UCSD-AML1 (cell line): ENCODE measurements at regions not wholly inside any gene's neighbourhood (a gene's known extent, or its start where the extent isn't known, plus 50 kb on each side); places are given as distances from the start of the nearest gene placed in this dataset.

Experiments
- DNase-seq: peaks from one replicate; lab custom pipeline; 2025; ENCODE audit not compliant: unreplicated experiment; lab: John Stamatoyannopoulos, UW

DNA sequence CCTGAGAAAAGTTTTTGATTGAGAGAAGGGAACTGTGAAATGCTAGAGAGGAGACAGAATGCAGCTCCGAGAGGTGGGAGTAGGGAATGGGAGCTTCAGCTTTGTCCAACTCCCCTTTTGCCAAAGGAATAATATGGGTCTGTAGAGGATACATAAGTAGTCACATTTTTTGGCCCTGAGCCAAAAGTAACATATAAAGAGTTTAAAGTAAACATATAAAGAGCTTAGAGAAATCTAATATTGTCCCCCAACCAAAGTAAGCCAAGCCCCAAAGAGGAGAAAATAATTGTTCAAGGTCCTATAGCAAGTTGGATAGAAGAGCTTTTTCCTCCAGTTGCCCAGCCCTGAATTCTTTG is 215.1 kb downstream of the TMEM114 start:
- DNase-seq = no peak

DNA sequence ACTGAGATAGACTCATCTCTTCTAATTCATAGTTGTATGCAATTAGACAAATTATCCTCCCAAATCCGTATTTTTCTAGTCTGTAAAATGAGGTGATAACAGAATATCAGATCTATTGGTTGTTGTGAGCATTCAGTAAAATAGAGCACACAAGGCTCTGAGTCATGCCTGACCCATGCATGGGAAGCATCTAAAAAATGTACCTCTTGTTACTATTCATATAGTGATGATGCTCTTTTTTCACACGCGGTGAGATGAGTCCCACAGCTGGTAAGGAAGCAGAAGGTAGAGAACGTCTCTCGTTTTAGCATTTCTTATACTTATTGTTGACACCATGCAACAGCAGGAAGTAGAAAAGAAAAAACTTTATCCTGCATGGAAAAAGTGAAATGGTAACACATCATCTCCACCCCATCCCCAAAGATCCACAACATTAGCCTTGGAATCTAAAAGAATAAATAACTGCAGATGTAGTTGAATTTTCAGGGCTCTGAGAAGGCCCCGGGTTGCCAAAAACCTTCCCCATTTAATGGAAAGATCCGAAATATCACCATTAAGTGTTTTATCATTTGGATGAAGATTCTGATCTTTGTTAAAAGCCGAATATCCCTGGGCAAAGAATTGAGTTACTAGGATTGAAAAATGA is 215.6 kb downstream of the TMEM114 start:
- DNase-seq = no peak

DNA sequence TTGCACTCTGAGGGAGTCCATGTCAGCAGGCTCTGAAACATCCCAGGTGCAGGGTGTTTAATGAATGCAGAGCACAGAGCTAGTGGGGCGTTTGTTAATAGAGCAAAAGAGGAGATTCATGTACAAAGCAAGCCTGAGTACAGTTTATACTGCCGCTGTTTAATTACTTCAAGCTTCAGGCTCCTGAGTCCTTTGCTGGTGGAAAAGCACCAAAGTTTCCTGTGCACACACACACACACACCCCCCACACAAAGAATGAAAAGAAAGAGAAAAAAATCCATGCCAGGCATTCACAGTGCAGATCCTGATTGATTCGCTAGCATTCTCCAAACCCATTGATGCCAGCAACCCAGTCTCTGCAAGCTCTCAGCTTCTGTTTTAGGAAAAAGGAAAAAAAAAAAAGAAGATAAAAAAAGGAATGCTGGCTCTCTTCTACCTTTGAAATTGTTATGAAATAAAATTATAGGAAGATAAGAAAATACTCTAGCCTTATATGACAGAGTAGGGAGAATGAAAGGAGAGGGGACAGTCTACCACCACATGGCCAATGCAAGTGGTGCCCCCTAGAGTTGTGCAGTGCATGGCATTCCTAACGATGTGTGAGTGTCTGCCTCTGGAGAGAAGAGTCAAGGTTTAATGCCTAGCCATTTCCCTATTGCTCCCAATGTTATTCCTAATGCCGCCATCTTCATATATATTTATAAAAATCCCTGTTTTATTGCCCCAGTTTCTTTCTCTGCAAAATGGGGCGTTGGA is 216.5 kb downstream of the TMEM114 start:
- DNase-seq = no peak

DNA sequence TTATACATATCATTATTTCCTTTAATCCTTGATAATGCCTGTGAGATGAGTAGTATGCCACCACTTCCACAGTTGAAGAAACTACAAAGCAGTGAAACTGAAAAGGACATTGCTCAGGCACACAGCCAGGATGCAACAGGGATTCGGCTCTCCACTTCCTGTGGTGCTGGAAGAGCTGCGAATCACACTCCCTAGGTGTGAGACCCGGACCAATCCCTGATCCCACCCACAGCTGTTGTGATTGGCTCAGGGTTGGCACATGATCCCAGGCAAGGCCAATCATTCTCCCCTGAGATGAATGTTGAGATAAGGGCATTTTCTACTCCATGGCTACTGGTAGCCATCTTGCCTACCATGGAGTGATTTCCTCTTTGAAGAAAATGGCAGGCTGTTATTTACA is 218.2 kb downstream of the TMEM114 start:
- no peak for DNase-seq

DNA sequence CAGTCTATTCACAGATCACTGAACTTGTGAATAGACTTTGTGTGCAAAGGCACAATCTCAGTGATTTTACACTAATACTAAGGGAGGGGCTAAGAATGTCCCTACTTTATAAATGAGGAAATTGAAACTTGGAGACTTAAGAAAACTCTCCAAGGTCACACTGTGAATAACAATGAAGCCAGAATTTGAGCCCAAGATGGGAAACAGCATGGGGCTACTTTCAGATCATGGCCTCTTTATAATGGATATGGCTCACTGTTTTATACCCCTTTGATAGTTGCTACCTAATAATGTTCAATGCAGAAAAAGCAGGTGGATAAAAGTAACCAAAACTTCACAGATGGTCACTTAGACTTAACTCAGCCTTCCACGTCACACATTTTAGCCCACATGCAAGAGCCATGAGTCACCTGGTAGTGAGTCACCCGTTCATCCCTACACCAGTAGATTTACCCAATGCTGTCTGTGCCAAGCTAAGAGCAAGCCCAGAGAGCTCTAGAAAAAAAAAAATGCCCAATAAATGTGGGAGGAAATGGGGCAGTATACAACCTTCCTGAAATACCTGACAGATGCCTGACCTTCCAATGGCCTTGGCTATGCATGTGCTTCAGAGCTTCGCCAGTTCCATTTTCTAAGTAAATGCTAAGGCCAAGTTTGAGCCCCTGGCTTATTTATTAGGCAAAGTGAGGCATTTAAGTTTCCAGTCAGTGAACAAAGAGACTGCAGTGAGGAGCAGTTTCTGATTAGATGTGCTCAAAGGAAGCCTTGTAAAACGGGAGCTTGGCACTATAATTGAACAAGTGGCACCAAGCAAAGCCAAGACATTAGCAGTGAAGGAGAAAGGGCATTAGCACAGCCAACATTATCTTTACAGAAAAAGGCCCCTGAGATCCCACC is 219.7 kb downstream of the TMEM114 start:
- DNase-seq = no peak

DNA sequence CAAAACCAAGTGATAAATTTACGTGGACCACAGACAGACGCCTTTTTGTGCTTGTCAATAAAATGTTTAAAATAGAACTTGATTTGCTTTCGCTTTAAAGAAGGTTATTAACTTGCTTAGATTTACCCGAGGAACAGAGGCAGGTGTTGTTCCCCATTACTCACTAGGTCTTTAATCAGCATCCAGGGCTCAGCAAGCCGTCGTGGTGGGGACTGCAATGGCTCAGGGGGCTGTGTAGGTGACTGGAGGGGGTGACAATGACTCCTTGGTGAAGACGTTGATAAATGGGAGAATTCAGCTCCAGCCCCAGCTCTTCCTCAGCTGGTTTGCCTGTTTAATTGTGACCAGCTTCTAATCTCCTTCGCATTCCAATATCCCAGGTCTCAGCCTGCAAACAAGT is 231.4 kb downstream of the TMEM114 start:
- no peak for DNase-seq

DNA sequence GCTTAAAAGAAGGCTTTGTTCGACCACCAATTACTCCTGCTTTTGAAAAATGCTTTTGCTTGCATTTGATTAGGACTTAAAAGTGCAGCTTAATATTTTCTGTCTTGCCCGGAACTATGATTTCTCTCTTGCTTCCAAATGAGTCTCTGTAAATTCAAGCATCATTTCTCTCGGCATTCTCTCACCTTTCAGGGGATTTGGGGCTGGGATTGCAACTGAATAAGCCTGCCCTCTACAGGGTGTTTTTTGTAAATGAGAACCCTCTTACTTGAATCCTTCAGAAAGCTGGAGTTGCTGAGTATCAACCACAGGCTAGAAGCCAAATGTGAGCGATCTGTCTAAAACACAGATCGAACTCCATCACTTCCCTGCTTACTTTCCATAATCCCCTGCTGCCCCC is 234.6 kb downstream of the TMEM114 start:
- no peak for DNase-seq

DNA sequence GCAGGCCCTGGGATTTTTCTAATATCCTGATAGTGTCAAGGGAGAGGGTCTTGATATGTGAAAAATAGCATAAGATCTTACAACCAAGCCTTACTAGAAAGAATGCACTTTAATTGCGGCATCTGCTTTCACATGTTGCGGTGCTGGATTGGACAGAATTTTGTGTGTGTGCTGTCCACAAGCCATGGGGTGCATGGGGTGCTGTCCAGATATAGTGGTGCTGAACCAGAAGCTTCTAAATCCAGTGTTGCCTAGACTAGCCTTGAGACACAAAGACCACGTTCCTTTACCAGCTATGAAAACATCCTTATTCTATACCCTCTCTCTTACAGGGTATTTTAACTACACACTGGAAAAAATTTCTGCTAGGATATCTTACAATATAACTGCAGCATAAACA is 244.0 kb downstream of the TMEM114 start:
- DNase-seq = no peak

DNA sequence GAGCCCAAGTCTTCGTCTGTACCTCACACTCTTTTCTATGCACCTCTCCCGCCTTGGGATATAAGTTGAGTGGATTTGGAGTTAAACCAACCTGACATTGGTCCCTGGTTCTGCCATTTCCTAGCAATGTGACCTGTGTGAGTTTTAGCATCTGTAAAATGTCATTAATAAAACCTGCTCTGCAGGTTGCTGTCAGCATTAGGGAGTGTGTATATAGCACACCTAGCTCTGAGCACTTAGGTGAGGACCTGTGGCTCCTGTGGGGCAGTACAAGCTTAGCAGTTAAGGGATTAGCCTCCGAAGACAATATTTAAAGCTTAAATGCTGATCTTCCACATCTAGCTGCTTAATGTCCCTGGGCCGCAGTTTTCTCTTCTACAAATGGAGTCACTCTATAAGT is 248.0 kb downstream of the TMEM114 start:
- no peak for DNase-seq

DNA sequence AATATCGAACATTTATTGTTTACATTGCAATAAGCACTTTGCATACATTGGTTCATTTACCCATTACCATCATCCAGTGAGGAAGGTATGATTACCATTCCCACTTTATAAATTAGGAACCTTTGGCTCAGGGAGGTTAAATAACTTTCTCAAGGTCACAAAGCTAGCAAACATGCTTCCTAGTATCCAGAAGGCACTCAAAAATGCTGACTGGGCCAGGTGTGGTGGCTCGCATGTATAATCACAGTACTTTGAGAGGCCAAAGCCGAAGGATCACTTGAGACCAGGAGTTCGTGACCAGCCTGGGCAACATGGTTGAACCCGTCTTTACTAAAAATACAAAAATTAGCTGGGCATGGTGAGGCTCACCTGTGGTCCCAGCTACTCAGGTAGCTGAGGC is 259.6 kb downstream of the TMEM114 start:
- DNase-seq = no peak

DNA sequence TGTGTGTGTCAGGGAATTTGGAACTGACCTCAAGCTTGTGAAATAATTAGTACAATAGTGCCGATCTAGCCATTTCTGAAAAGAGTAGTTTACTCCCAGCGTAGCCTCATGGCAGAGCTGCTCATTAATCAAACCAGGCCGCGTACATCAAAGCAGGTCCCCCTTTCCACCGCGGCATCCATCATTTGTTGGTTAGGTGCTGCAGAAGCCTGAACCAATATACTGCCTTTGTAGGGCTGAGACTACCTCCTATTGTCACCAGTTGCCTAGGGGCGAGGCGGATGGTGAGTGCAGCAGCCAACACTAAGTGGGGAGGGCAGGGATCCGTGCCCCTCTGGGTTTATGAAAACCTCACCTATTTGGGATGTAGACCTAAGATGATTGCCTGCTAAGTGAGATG is 264.1 kb downstream of the TMEM114 start:
- no peak for DNase-seq

DNA sequence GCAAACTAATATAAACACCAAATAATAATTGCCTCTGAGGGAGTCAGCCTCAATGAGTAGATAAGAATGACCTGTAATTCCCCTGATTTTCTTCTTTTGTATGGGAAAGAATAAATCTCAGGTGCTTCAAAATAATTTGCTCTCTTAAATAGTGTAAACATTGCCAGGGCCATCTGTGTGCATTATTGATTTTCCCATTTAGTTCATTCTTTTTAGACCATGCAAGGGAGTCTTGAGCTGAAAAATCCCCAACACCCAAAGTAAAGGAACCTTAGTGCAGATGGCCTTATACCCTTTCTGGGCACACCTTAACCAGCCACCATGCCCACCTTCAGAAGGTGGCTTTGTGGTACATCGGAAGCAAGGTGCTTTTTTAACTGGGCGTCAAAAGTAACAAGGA is 267.2 kb downstream of the TMEM114 start:
- DNase-seq = no peak

DNA sequence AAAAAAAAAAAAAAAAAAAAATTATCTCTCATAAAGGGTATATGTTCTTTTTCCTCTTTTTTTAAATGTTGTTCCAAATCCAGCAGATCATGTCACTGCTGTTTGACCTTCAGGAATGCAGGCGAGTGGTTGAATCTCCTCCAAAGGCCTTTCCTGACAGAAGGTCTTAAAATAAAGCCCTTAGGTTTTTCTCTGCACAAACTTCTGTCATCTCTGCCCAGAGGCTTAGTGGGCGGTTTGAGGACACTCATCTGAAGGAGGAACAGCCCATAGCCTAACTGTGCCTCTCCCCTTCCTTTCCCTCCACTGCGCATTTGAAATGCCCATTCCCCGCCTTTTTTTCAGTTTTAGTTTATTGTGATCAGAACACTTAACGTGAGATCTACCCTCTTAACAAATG is 270.2 kb downstream of the TMEM114 start:
- no peak for DNase-seq

DNA sequence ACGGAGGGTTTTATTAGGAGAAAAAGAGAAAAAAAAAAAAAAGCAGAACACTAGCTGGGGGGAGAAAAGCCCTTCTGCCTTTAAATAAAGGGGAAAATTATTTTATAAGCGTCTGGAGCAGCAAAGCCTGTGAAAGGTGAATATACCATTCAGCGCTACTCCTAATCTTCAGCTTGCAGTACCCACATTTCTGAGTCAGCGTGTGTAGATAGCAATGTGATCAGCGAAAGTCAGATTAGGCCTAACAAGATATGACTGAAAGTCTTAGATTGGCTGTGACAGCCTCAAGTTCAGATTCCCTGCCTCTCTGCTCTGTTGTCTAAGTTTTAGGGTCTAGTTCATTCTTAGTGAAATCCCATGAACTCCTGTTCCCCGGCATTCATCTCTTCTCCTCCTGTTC is 279.5 kb downstream of the TMEM114 start:
- no peak for DNase-seq

DNA sequence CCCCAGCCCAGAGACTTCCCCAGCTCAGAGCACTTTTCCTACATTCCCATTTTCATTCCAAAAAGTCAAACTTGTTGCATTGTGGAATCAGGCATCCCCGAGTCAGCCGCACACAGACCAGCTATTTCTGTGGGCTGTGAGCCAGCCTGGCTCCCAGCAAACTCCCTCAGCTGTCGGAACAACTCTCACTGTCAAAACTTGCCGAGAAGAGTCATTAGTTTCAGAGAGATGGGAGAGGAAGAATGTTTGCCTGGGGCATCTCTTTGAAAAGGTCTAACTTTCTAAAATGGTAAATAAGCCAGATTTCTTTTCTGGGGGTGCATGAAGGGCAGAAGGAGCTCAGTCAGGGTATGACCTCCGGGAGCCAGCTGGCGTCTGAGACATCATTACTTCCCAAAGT is 280.0 kb downstream of the TMEM114 start:
- no peak for DNase-seq

DNA sequence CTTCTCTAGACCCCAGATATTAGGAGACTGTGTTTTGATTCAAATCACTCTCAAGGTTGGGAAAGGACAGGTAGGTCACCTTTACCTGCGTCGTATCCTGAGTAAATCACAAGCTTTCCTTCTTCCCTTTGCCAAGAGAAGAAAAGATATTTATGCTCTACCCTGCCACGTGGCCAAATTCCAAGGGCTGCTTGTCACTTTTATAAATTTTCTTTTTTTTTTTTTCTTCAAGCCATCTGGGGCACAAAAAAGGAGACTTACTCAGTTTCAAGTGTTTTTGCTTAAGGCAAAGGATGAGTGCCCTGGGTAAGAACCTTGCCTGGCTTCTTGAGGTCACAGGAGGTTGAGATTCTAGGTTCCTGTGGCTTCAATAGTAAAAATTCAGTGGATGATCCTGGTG is 285.1 kb downstream of the TMEM114 start:
- no peak for DNase-seq

DNA sequence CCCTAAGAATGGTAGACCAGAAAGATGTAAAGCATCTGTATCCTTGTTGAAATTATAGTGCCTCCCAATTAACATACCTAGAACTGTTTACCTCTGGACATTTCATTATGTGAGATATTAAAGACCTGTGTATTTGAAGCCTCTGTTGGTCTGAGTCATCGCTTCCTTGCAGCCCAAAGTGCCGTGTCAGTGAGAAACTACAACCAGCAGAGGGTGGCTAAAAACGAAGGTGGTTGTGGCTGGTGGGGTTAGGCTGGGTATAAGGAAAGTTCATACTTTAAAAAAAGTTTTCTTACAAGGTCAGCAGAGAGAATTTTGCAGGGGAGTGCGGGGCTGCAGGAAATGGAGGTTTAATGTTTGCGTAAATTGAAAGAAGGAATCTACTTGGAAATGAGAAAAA is 290.7 kb downstream of the TMEM114 start:
- DNase-seq = no peak

DNA sequence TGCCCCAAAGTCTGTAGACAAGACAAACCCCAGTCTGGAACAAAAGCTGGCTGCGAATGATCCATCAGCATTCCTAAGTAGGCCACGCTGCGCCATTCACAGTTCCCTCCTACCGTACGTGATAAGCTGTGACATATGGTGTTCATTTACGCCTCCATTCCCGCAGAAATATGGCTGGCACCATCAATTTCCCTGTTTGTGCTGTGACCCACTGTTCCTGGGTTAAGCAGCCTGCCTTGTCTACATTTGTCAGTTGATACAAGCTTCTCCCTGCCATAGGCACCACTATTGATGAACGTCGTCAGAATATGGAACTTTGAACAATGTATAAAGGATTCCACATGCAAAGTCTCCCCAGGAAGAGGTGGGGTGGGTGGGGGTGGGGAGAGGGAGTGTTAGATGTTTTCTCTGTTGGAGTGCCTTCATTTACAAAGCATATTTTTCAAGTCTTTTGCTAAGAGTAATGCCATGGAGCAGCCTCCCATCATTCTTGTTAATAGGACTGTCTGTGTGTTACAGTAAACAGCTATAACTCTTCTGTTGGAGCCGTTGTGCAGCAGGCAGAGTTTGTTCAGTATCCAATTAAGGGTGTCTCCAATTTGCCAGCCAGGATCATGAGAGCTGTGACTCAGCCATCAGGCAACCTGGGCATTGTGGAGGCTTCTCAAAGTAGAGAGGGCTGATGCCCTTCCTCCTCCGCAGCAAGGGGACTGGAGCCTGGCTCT is 294.6 kb downstream of the TMEM114 start:
- no peak for DNase-seq

DNA sequence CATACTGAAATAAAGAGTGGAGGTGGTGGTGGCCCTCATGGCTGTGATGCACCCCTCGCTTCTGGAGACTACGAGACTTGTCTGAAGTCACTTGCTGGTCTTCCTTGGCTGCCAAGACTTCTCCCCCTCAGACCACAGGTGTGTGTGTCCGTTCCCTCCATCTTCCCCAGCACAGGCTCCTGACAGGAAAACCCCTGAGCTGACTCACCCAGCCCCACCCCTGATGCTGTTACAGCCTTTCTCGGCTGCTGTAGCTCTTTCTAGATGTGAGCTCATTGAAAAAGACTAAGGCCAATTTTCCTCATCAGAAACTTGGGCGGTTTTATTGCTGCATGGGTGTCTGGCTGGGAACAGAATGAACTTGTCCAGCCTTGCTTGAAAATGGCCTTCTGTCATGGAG is 296.9 kb downstream of the TMEM114 start:
- no peak for DNase-seq

DNA sequence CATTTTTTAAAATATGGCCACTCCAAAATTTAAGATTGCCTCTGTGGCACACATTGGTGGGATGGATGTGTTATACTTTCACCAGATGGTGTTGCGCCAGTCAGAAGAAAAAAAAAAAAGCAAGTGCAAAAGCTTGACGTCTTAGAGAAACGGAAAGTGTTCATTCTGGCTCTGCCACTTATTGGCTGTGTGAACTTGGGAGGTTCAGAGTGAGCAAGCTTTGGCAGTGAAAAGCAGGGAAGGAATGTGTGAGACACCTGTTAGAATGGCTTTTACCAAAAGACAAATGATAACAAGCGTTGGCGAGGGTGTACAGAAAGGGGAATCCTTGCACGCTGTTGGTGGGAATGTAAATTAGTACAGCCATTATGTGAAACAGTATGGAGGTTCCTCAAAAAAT is 298.0 kb downstream of the TMEM114 start:
- DNase-seq = no peak

DNA sequence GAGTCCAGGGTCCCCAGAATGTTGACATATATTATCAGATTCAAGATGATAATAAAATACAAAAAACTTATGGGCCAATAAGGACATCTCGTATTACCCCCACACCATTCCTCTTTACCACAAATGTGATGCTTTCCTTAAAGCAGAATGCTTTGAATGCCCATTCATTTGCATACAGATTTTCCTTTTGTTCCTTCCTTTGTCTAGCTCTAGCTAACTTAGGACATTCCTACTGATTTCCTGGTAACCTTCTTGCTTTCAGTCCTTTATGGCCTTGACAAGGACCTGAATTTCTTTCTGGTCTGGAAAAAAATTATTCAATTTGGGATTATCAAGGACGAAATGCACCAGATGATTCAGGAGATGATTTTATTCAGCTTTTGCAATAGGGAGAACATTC is 304.0 kb downstream of the TMEM114 start:
- no peak for DNase-seq
